Adrenal gland (tissue), 9 donors: ENCODE measurements at regions not wholly inside any gene's neighbourhood (a gene's known extent, or its start where the extent isn't known, plus 50 kb on each side); places are given as distances from the start of the nearest gene placed in this dataset.

Experiments used
- DNase-seq, 7 donors: peaks; one replicate each; pipeline ENCODE4 v3.0.0-alpha.2; 2019 to 2020
- H3K27ac ChIP-seq, 5 donors: fragments of 200-600 bp; sonication (generic) in 4 of 5; 1 replicate in 3 of 5; 2 replicates in 2 of 5; pipeline versions ENCODE4 v1.5.1 to v1.8.0; 2016 to 2020; ENCODE audit warnings: mild to moderate bottlenecking in 1 of 5
- H3K27me3 ChIP-seq: fragments of 200-600 bp; 2 replicates; pipeline ENCODE4 v1.8.0; 2021
- H3K36me3 ChIP-seq, 2 donors: fragments of 200-600 bp; replicated peaks in 1 of 2; 1 replicate in 1 of 2; 2 replicates in 1 of 2; pipeline versions ENCODE4 v1.5.1 to v1.8.0; 2018 to 2022
- H3K4me1 ChIP-seq, 2 donors: fragments of 200-600 bp; replicated peaks in 1 of 2; 1 replicate in 1 of 2; 2 replicates in 1 of 2; pipeline versions ENCODE4 v1.5.1 to v1.8.0; 2018 to 2021
- H3K4me3 ChIP-seq, 4 donors: fragments of 200-600 bp; sonication (generic) in 3 of 4; one replicate each; pipeline ENCODE4 v1.5.1; 2016 to 2018
- H3K9me3 ChIP-seq, 3 donors: fragments of 200-600 bp; sonication (generic) in 1 of 3; replicated peaks in 1 of 3; 1 replicate in 2 of 3; 2 replicates in 1 of 3; pipeline versions ENCODE4 v1.5.1 to v1.8.0; 2016 to 2021
- CTCF ChIP-seq, 6 experiments: fragments of 450-650 bp in 4 of 6; fragments of 200-600 bp in 2 of 6; sonication (generic) in 1 of 6; IDR thresholded peaks; 1 replicate in 5 of 6; 2 replicates in 1 of 6; pipeline versions ENCODE4 v1.5.1 to v1.8.0; 2016 to 2021; ENCODE audit warnings: antibody characterized with exemption in 6 of 6, mild to moderate bottlenecking in 2 of 6, moderate library complexity in 1 of 6
- POLR2A ChIP-seq, 2 donors: fragments of 450-650 bp; IDR thresholded peaks; one replicate each; pipeline ENCODE4 v1.6.1; 2017; ENCODE audit warnings: antibody characterized with exemption in 2 of 2, mild to moderate bottlenecking in 2 of 2, moderate library complexity in 1 of 2
- WGBS, 4 donors: extraction: QIAGEN DNeasy Blood & Tissue Kit in 2 of 4; methylation state at CpG; one replicate each; pipeline versions ENCODE4 v1.1.5 to v1.1.7; 2013 to 2017; 5-methylcytosine and 5-hydroxymethylcytosine counted together
- intact Hi-C, 2 donors: fragments of 100-400 bp; cut with DNase I; formaldehyde crosslinking; loops; one replicate each; pipeline versions ENCODE4 v1.14.1 to v1.15.0; 2022 to 2023
- donor health status: healthy with polysubstance abuse.
- donor health status: Bipolar disorder and iron deficiency.
- donor health status: DM: yes; HTN: yes; CAD: no.
- donor health status: DM: no; HTN: no; CAD: no.
- donor health status: DM: no; HTN: no; CAD: no.

- intact Hi-C loops = no loop called here
- H3K27me3 ChIP-seq = no peaks in the 10 kb centered on the region
- no peaks in the 10 kb centered on the region for H3K4me1 ChIP-seq
- TF ChIP-seq POLR2A (IDR thresholded peaks at IDR 0.05) (no peak), CTCF (IDR thresholded peaks at IDR 0.05) (no peak)
- H3K4me3 ChIP-seq = no peak overlapping the region
- no peak for DNase-seq
- WGBS, 4 donors = 75 to 86% (median 80%) methylated on average over 5 of the region's 5 CpGs
- no peak overlapping the region for H3K27ac ChIP-seq
- H3K9me3 ChIP-seq = no peaks in the 10 kb centered on the region
- H3K36me3 ChIP-seq = no peaks in the 10 kb centered on the region
These were observed 89.0 kb downstream of the MIS18A start for GRCh38 chr21:32189688-32190483.

GRCh38 chr21:32186804-32187203, 92.0 kb downstream of the MIS18A start:
- Histone ChIP-seq H3K36me3 (no peaks in the 10 kb centered on the region), H3K9me3 (no peaks in the 10 kb centered on the region), H3K27ac (no peak overlapping the region), H3K4me1 (no peaks in the 10 kb centered on the region), H3K27me3 (no peaks in the 10 kb centered on the region), H3K4me3 (no peak overlapping the region)
- peak in 1 of 7 donors; percentile 23 for DNase-seq
- TF ChIP-seq CTCF (IDR thresholded peaks at IDR 0.05) (no peak), POLR2A (IDR thresholded peaks at IDR 0.05) (no peak)
- intact Hi-C loops = no loop called here
- 67 to 84% (median 80%) methylated on average over 8 of the region's 8 CpGs for WGBS, 4 donors

- no peaks in the 10 kb centered on the region for H3K36me3 ChIP-seq
- no peaks in the 10 kb centered on the region for H3K27me3 ChIP-seq
- TF ChIP-seq CTCF (IDR thresholded peaks at IDR 0.05) = no peak
- TF ChIP-seq POLR2A (IDR thresholded peaks at IDR 0.05) = no peak
- intact Hi-C loops = no loop called here
- no peak overlapping the region for H3K4me3 ChIP-seq
- WGBS, 4 donors = 91 to 94% (median 92%) methylated on average over 5 of the region's 5 CpGs
- no peaks in the 10 kb centered on the region for H3K9me3 ChIP-seq
- H3K27ac ChIP-seq = no peak overlapping the region
- no peaks in the 10 kb centered on the region for H3K4me1 ChIP-seq
- peak in 1 of 7 donors; percentile 27 for DNase-seq
These were observed 93.1 kb downstream of the MIS18A start for GRCh38 chr21:32185726-32186125.

- no peaks in the 10 kb centered on the region for H3K36me3 ChIP-seq
- H3K4me1 ChIP-seq = no peaks in the 10 kb centered on the region
- no peaks in the 10 kb centered on the region for H3K9me3 ChIP-seq
- DNase-seq = peak in 1 of 7 donors; percentile 13
- H3K4me3 ChIP-seq = no peak overlapping the region
- 65 to 76% (median 72%) methylated on average over 2 of the region's 2 CpGs for WGBS, 4 donors
- TF ChIP-seq POLR2A (IDR thresholded peaks at IDR 0.05) = no peak
- intact Hi-C loops = no loop called here
- no peak overlapping the region for H3K27ac ChIP-seq
- H3K27me3 ChIP-seq = no peaks in the 10 kb centered on the region
These were observed 93.7 kb downstream of the MIS18A start for GRCh38 chr21:32185103-32185502.

GRCh38 chr21:32184485-32184884, 94.4 kb downstream of the MIS18A start:
- H3K9me3 ChIP-seq = no peaks in the 10 kb centered on the region

More at GRCh38 chr21:32184485-32184884, 94.4 kb downstream of the MIS18A start:
- no peaks in the 10 kb centered on the region for H3K4me1 ChIP-seq
- DNase-seq = peak in 1 of 7 donors; percentile 42
- H3K36me3 ChIP-seq = no peaks in the 10 kb centered on the region
- no peak for TF ChIP-seq POLR2A (IDR thresholded peaks at IDR 0.05)
- H3K4me3 ChIP-seq = no peak overlapping the region
- H3K27ac ChIP-seq = no peak overlapping the region
- intact Hi-C loops = no loop called here
- H3K27me3 ChIP-seq = no peaks in the 10 kb centered on the region
- WGBS, 4 donors = 74 to 78% (median 75%) methylated on average over 7 of the region's 7 CpGs
